ENCODE measurements at regions not wholly inside any gene's neighbourhood (a gene's known extent, or its start where the extent isn't known, plus 50 kb on each side); places are given as distances from the start of the nearest gene placed in this dataset.

DNA sequence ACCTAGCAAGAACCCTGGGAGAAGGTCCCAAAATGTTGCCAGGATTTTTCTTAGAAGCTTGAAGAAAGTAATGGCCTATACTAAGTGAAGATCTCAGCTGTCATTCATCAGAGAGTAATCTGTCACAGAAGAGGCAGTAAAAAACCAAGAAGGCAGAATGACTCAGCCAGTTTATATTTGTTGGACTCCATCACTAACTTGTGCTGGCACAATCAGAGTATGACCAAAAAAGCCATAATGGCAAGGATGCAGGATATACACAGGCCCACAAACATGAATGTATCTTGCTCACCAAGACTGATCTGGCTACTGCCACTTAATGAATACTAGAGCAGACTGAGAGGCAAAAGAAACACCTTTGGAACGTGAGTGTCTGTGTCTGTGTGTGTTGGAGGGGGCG is 104.0 kb upstream of the POU5F2 start:
- H3K9ac ChIP-seq (ENCODE audit: low read length in 2 of 2) = no peak overlapping the region

DNA sequence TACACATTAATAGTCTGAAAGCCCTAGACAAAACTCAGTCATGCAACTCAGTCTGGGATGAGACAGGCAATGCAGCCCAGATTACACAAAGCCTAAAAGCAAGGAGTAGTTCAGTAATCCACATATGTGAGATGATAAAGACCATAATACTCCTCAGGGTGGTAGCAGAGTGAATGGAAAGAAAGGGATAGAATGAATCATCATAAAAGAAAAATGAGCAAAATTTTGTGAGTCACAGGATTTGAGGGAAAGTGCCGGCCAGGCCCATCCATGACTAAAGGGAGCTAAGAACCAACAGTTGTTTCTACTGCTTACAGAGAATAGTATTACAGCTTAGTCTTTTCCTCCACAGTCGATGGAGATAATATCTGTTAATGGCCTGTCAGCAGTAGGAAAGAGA is 90.0 kb upstream of the POU5F2 start:
- Histone ChIP-seq H3K27me3 (ENCODE audit: control insufficient read depth in 1 of 2, insufficient read depth in 2 of 2, low read length in 2 of 2) (no peaks in the 10 kb centered on the region), H3K9ac (ENCODE audit: low read length in 2 of 2) (no peak overlapping the region), H3K27ac (ENCODE audit: low read length) (no peak overlapping the region), H3K9me3 (ENCODE audit: control insufficient read depth in 2 of 2, low read length in 2 of 2) (no peaks in the 10 kb centered on the region), H3K4me1 (ENCODE audit: control insufficient read depth, insufficient read depth, low read length) (no peaks in the 10 kb centered on the region), H3K36me3 (ENCODE audit: control insufficient read depth in 2 of 2, insufficient read depth in 2 of 2, low read length in 2 of 2) (no peaks in the 10 kb centered on the region), H3K4me3 (ENCODE audit: low read length in 2 of 2) (no peak overlapping the region)

More for the DNA sequence above, 104.0 kb upstream of the POU5F2 start:
- no peaks in the 10 kb centered on the region for H3K4me1 ChIP-seq (ENCODE audit: control insufficient read depth, insufficient read depth, low read length)
- H3K9me3 ChIP-seq (ENCODE audit: control insufficient read depth in 2 of 2, low read length in 2 of 2) = peaks cover 0 to 7% of the 10 kb centered on the region in 2 donors
- H3K27me3 ChIP-seq (ENCODE audit: control insufficient read depth in 1 of 2, insufficient read depth in 2 of 2, low read length in 2 of 2) = no peaks in the 10 kb centered on the region
- peaks cover 2 to 7% of the 10 kb centered on the region in 2 donors for H3K36me3 ChIP-seq (ENCODE audit: control insufficient read depth in 2 of 2, insufficient read depth in 2 of 2, low read length in 2 of 2)
- no peak overlapping the region for H3K27ac ChIP-seq (ENCODE audit: low read length)
- H3K4me3 ChIP-seq (ENCODE audit: low read length in 2 of 2) = no peak overlapping the region

DNA sequence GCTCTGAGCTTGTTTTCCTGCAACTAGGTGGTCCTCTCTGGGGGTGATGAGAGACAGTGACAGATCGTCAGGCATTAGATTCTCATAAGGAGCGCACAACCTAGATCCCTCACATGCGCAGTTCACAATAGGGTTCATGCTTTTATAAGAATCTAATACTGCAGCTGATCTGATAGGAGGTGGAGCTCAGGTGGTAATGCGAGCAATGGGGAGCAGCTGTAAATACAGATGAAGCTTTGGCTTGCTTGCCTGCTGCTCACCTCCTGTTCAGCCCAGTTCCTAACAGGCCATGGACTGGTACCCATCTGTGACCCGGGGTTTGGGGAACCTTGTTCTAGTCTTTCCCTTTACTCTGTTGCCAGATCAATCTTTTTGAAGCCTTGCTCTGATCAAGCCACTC is 89.5 kb upstream of the POU5F2 start:
- H3K4me3 ChIP-seq (ENCODE audit: low read length in 2 of 2) = no peak overlapping the region
- H3K4me1 ChIP-seq (ENCODE audit: control insufficient read depth, insufficient read depth, low read length) = no peaks in the 10 kb centered on the region
- H3K27ac ChIP-seq (ENCODE audit: low read length) = no peak overlapping the region
- no peak overlapping the region for H3K9ac ChIP-seq (ENCODE audit: low read length in 2 of 2)
- no peaks in the 10 kb centered on the region for H3K27me3 ChIP-seq (ENCODE audit: control insufficient read depth in 1 of 2, insufficient read depth in 2 of 2, low read length in 2 of 2)
- H3K9me3 ChIP-seq (ENCODE audit: control insufficient read depth in 2 of 2, low read length in 2 of 2) = no peaks in the 10 kb centered on the region
- H3K36me3 ChIP-seq (ENCODE audit: control insufficient read depth in 2 of 2, insufficient read depth in 2 of 2, low read length in 2 of 2) = no peaks in the 10 kb centered on the region

DNA sequence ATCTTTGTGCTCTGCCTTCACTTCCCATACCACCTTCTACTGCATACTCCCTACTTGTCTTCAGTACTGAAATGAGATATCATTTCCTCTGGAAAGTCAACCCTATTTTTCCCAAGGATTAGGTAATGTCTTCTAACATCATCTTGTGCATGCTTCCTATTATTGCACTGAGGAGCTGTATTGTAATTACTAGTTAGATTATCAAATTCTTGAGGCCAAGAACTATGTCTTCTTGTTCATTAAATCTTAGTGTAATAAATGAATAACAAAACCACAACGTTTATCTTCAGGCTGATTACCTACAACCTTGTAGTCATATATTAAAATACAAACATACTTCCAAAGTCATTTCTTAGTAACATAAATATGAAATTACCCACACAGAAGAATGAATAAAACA is 87.9 kb upstream of the POU5F2 start:
- Histone ChIP-seq H3K9me3 (ENCODE audit: control insufficient read depth in 2 of 2, low read length in 2 of 2) (no peaks in the 10 kb centered on the region), H3K9ac (ENCODE audit: low read length in 2 of 2) (no peak overlapping the region), H3K4me3 (ENCODE audit: low read length in 2 of 2) (no peak overlapping the region), H3K36me3 (ENCODE audit: control insufficient read depth in 2 of 2, insufficient read depth in 2 of 2, low read length in 2 of 2) (no peaks in the 10 kb centered on the region), H3K27ac (ENCODE audit: low read length) (no peak overlapping the region), H3K4me1 (ENCODE audit: control insufficient read depth, insufficient read depth, low read length) (no peaks in the 10 kb centered on the region), H3K27me3 (ENCODE audit: control insufficient read depth in 1 of 2, insufficient read depth in 2 of 2, low read length in 2 of 2) (no peaks in the 10 kb centered on the region)

DNA sequence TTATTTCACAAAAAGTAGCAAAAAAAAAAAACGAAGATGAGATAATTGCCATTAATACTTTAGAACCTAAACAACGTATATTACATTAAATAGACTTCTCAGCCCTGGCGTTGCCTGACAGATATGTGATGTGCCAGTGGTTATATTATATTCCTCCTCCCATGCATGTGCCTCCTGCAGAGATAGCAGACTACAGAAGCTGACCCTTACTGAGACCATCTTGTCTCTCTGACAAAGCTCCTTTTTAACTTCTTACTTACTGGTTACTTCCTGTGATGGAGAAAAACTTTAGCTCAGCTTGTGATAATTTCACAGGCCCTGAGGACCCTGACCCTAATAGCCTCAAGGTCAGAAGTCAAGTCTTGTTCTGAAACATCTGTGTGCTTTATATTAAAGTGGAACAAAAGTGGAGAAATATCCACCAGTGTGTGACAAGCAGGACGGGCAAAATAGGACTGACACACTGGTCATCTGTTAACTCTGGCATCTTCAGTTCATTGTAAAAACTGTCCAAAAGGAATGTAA is 80.6 kb upstream of the POU5F2 start:
- Histone ChIP-seq H3K27me3 (ENCODE audit: control insufficient read depth in 1 of 2, insufficient read depth in 2 of 2, low read length in 2 of 2) (no peaks in the 10 kb centered on the region), H3K4me1 (ENCODE audit: control insufficient read depth, insufficient read depth, low read length) (no peaks in the 10 kb centered on the region), H3K27ac (ENCODE audit: low read length) (no peak overlapping the region)

DNA sequence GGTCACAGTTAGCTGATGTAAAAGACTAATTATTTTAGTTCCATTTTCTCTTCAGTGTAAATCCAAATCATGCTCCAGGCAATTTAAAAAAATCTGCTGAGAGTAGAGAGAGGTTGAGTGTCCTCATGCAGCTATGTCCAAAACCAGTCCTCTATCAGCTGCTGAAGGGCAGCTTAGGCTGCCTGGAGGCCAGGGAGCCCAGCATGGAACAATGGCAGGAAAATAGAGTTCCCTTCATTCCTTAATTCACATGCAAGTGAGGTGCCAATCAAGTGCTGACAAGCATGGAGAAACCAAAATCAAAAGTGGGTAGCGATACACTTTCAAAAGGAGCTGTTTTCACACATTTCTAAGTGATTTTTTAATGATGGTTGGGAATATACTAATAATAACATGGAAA is 78.3 kb upstream of the POU5F2 start:
- Histone ChIP-seq H3K4me1 (ENCODE audit: control insufficient read depth, insufficient read depth, low read length) (no peaks in the 10 kb centered on the region), H3K27me3 (ENCODE audit: control insufficient read depth in 1 of 2, insufficient read depth in 2 of 2, low read length in 2 of 2) (no peaks in the 10 kb centered on the region), H3K9ac (ENCODE audit: low read length in 2 of 2) (no peak overlapping the region), H3K4me3 (ENCODE audit: low read length in 2 of 2) (no peak overlapping the region), H3K9me3 (ENCODE audit: control insufficient read depth in 2 of 2, low read length in 2 of 2) (no peaks in the 10 kb centered on the region), H3K27ac (ENCODE audit: low read length) (no peak overlapping the region), H3K36me3 (ENCODE audit: control insufficient read depth in 2 of 2, insufficient read depth in 2 of 2, low read length in 2 of 2) (peaks cover 0 to 2% of the 10 kb centered on the region in 2 donors)

More for the DNA sequence above, 80.6 kb upstream of the POU5F2 start:
- no peak overlapping the region for H3K9ac ChIP-seq (ENCODE audit: low read length in 2 of 2)
- no peaks in the 10 kb centered on the region for H3K9me3 ChIP-seq (ENCODE audit: control insufficient read depth in 2 of 2, low read length in 2 of 2)
- no peak overlapping the region for H3K4me3 ChIP-seq (ENCODE audit: low read length in 2 of 2)
- H3K36me3 ChIP-seq (ENCODE audit: control insufficient read depth in 2 of 2, insufficient read depth in 2 of 2, low read length in 2 of 2) = peaks cover 0 to 2% of the 10 kb centered on the region in 2 donors

DNA sequence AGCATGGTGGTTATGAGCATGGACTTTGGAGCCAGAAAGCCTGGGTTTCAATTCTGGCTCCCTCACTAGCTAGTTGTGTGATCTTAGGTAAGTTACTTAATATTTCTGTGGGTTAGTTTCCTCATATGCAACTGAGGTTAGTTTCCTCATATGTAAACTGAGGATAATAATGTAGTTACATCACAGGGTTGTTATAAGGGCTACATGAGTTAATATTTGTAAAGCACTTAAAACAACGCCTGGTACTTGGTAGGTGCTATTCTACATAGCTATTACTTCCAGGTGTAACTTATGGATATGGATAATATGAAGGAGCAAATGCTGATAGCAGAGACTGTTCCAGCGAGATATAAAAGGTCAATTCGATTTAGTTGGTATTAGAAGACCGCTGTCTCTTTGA is 69.4 kb upstream of the POU5F2 start:
- no peaks in the 10 kb centered on the region for H3K36me3 ChIP-seq (ENCODE audit: control insufficient read depth in 2 of 2, insufficient read depth in 2 of 2, low read length in 2 of 2)

DNA sequence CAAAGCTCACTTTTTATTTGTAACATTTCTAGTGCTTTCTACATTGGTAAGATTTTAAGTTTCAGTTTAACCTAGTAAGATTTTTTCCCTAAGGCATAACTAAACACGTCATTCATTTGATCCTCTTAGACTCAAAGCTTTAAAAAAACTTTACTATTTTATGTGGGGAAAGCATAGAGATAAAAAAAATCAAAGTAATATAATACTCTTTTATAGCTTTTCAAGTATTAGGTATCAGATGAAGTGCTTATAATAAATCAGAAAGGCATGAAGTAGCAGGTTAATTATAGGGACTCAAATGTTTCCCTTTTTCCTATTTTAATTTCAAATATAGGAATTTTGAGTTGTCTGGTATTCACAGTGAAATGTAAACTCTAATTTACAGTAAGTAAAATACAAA is 68.0 kb upstream of the POU5F2 start:
- Histone ChIP-seq H3K36me3 (ENCODE audit: control insufficient read depth in 2 of 2, insufficient read depth in 2 of 2, low read length in 2 of 2) (no peaks in the 10 kb centered on the region), H3K9ac (ENCODE audit: low read length in 2 of 2) (no peak overlapping the region), H3K9me3 (ENCODE audit: control insufficient read depth in 2 of 2, low read length in 2 of 2) (no peaks in the 10 kb centered on the region), H3K4me1 (ENCODE audit: control insufficient read depth, insufficient read depth, low read length) (no peaks in the 10 kb centered on the region), H3K27me3 (ENCODE audit: control insufficient read depth in 1 of 2, insufficient read depth in 2 of 2, low read length in 2 of 2) (no peaks in the 10 kb centered on the region), H3K27ac (ENCODE audit: low read length) (no peak overlapping the region), H3K4me3 (ENCODE audit: low read length in 2 of 2) (no peak overlapping the region)

More for the DNA sequence above, 69.4 kb upstream of the POU5F2 start:
- Histone ChIP-seq H3K9ac (ENCODE audit: low read length in 2 of 2) (no peak overlapping the region), H3K4me3 (ENCODE audit: low read length in 2 of 2) (no peak overlapping the region), H3K9me3 (ENCODE audit: control insufficient read depth in 2 of 2, low read length in 2 of 2) (no peaks in the 10 kb centered on the region), H3K27me3 (ENCODE audit: control insufficient read depth in 1 of 2, insufficient read depth in 2 of 2, low read length in 2 of 2) (no peaks in the 10 kb centered on the region), H3K4me1 (ENCODE audit: control insufficient read depth, insufficient read depth, low read length) (no peaks in the 10 kb centered on the region), H3K27ac (ENCODE audit: low read length) (no peak overlapping the region)

DNA sequence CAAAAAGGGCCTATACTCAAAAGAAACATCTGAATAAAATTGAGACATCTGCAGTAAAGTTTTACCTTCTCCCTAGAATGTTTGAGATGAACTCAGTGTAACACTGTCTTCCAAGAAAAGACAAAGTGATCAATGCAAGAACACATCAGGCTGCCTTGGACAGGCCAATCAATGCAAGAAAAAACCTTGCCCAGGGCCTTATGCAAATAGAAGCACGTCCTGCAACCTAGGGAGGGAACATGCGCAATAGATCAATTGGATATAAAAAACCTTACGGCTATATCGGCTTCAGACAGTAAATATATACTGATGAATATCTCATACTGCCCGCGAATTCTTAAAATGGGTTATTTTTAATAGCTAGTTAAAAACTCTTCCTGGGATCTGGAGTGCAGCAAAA is 66.4 kb upstream of the POU5F2 start:
- H3K4me3 ChIP-seq (ENCODE audit: low read length in 2 of 2) = no peak overlapping the region
- no peaks in the 10 kb centered on the region for H3K27me3 ChIP-seq (ENCODE audit: control insufficient read depth in 1 of 2, insufficient read depth in 2 of 2, low read length in 2 of 2)
- H3K36me3 ChIP-seq (ENCODE audit: control insufficient read depth in 2 of 2, insufficient read depth in 2 of 2, low read length in 2 of 2) = no peaks in the 10 kb centered on the region
- no peak overlapping the region for H3K27ac ChIP-seq (ENCODE audit: low read length)
- H3K4me1 ChIP-seq (ENCODE audit: control insufficient read depth, insufficient read depth, low read length) = no peaks in the 10 kb centered on the region
- no peaks in the 10 kb centered on the region for H3K9me3 ChIP-seq (ENCODE audit: control insufficient read depth in 2 of 2, low read length in 2 of 2)
- H3K9ac ChIP-seq (ENCODE audit: low read length in 2 of 2) = no peak overlapping the region

DNA sequence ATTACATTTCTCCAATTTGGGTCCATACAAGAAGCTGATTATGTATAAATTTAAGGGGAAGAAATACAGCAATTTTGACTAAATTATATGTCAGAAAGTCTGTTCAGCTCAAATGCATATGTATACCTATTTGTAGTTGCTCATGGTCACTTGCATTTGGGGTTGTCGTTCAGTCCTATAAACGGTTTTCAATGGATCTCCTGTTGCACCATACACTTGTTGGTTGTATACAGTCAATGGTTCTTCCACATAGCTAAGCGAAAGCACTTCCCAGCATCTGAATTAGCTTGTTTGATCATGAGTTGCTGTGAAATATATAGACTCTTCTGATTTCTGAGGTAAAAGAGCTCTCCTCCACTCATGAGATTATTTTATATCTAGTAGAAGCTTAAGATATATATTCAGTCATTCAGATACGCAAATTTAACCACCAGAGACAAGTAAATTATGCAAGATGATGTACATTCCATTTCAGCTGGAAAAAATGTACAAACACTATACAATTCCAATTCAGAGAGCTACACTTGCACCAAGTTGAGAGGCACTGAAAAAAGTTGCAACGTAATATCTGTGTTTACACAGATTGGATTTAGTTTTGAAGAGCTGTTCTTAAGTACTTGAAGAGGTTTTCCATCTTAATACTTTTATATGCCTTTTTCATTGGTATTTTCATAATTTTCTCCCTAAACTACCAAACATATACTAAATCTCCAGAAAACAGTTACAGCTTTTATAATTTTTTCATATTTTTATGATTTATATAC is 64.4 kb upstream of the POU5F2 start:
- Histone ChIP-seq H3K27me3 (ENCODE audit: control insufficient read depth in 1 of 2, insufficient read depth in 2 of 2, low read length in 2 of 2) (no peaks in the 10 kb centered on the region), H3K9ac (ENCODE audit: low read length in 2 of 2) (no peak overlapping the region), H3K27ac (ENCODE audit: low read length) (no peak overlapping the region), H3K9me3 (ENCODE audit: control insufficient read depth in 2 of 2, low read length in 2 of 2) (no peaks in the 10 kb centered on the region), H3K4me3 (ENCODE audit: low read length in 2 of 2) (no peak overlapping the region), H3K4me1 (ENCODE audit: control insufficient read depth, insufficient read depth, low read length) (peaks cover 4% of the 10 kb centered on the region), H3K36me3 (ENCODE audit: control insufficient read depth in 2 of 2, insufficient read depth in 2 of 2, low read length in 2 of 2) (no peaks in the 10 kb centered on the region)
